WTC11 (cell line): ENCODE measurements at regions not wholly inside any gene's neighbourhood (a gene's known extent, or its start where the extent isn't known, plus 50 kb on each side); places are given as distances from the start of the nearest gene placed in this dataset.

ENCODE experiments used
- ATAC-seq: fragments of 200-7000 bp; cut with Tn5 transposase; 2 replicates; pipeline ENCODE4 v1.10.0; 2021; ENCODE audit warnings: mild to moderate bottlenecking, moderate library complexity
- CTCF ChIA-PET: fragments of 300-600 bp; sonication (Branson Sonifier 250); formaldehyde crosslinking; loops from one replicate; lab custom pipeline; 2021; ENCODE audit warnings: antibody characterized with exemption; lab: Charles Lee
- POLR2A ChIA-PET: fragments of 350-600 bp; sonication (Branson Sonifier 250); formaldehyde crosslinking; loops from one replicate; lab custom pipeline; 2021; ENCODE audit warnings: antibody characterized with exemption; lab: Charles Lee
- DNase-seq: peaks from one replicate; pipeline ENCODE4 v3.0.0; 2021; ENCODE audit warnings: low spot score
- H3K27ac Mint-ChIP-seq: 2 replicates; pipeline ENCODE4 v1.8.0; 2021; ENCODE audit warnings: mixed read lengths
- H3K27me3 Mint-ChIP-seq: 2 replicates; pipeline ENCODE4 v1.8.0; 2021; ENCODE audit warnings: low read depth, mild to moderate bottlenecking, moderate library complexity, mixed read lengths
- H3K36me3 Mint-ChIP-seq: 2 replicates; pipeline ENCODE4 v1.8.0; 2021; ENCODE audit warnings: mixed read lengths
- H3K4me1 Mint-ChIP-seq: 2 replicates; pipeline ENCODE4 v1.8.0; 2022; ENCODE audit warnings: mixed read lengths
- H3K4me3 Mint-ChIP-seq: 2 replicates; pipeline ENCODE4 v1.8.0; 2021; ENCODE audit warnings: mild to moderate bottlenecking, moderate library complexity, mixed read lengths
- H3K9me3 Mint-ChIP-seq: 2 replicates; pipeline ENCODE4 v1.8.0; 2021; ENCODE audit warnings: mixed read lengths
- ATF1 ChIP-seq: sonication (generic); formaldehyde crosslinking; IDR thresholded peaks from 2 replicates; pipeline ENCODE4 v1.8.1; 2023; ENCODE audit warnings: mild to moderate bottlenecking, moderate library complexity, missing genetic modification reagents
- ATF3 ChIP-seq: sonication (generic); formaldehyde crosslinking; conservative IDR thresholded peaks from 2 replicates; pipeline ENCODE4 v1.8.1; 2022; ENCODE audit warnings: mild to moderate bottlenecking, missing genetic modification reagents
- CREB1 ChIP-seq: sonication (generic); formaldehyde crosslinking; IDR thresholded peaks from 2 replicates; pipeline ENCODE4 v1.8.0; 2023; ENCODE audit warnings: mild to moderate bottlenecking, missing genetic modification reagents
- ELF4 ChIP-seq: sonication (generic); formaldehyde crosslinking; IDR thresholded peaks from 2 replicates; pipeline ENCODE4 v1.8.1; 2022; ENCODE audit warnings: low read depth, mild to moderate bottlenecking, moderate library complexity, missing genetic modification reagents
- ETV6 ChIP-seq: sonication (generic); formaldehyde crosslinking; IDR thresholded peaks from 2 replicates; pipeline ENCODE4 v1.8.1; 2022; ENCODE audit warnings: mild to moderate bottlenecking, missing genetic modification reagents
- FOXK1 ChIP-seq: sonication (generic); formaldehyde crosslinking; IDR thresholded peaks from 2 replicates; pipeline ENCODE4 v1.8.0; 2022; ENCODE audit warnings: mild to moderate bottlenecking, moderate library complexity, missing genetic modification reagents
- GRHL2 ChIP-seq: fragments of 250-450 bp; sonication (Bioruptor Pico); IDR thresholded peaks from 2 replicates; pipeline ENCODE4 v1.8.0; 2022; ENCODE audit warnings: mild to moderate bottlenecking, moderate library complexity; ENCODE audit not compliant: insufficient replicate concordance, severe bottlenecking
- HMGA2 ChIP-seq: fragments of 250-450 bp; sonication (Bioruptor Pico); IDR thresholded peaks from 2 replicates; pipeline ENCODE4 v1.4.0; 2021; ENCODE audit warnings: mild to moderate bottlenecking, moderate library complexity
- IRF1 ChIP-seq: sonication (generic); formaldehyde crosslinking; IDR thresholded peaks from 2 replicates; pipeline ENCODE4 v1.8.0; 2023; ENCODE audit warnings: missing genetic modification reagents
- JAZF1 ChIP-seq: fragments of 250-450 bp; sonication (Bioruptor Pico); IDR thresholded peaks from 2 replicates; pipeline ENCODE4 v1.9.0; 2021; ENCODE audit warnings: moderate library complexity, mild to moderate bottlenecking, inconsistent platforms
- MAX ChIP-seq: sonication (generic); formaldehyde crosslinking; IDR thresholded peaks from 2 replicates; pipeline ENCODE4 v1.8.0; 2022; ENCODE audit warnings: mild to moderate bottlenecking, missing genetic modification reagents
- NFE2L1 ChIP-seq: sonication (generic); formaldehyde crosslinking; IDR thresholded peaks from 2 replicates; pipeline ENCODE4 v1.8.1; 2023; ENCODE audit warnings: missing genetic modification reagents
- RORB ChIP-seq: fragments of 250-450 bp; sonication (Bioruptor Pico); IDR thresholded peaks from 2 replicates; pipeline ENCODE4 v1.9.0; 2021; ENCODE audit warnings: mild to moderate bottlenecking
- TEAD4 ChIP-seq: sonication (generic); formaldehyde crosslinking; IDR thresholded peaks from 2 replicates; pipeline ENCODE4 v1.8.0; 2022; ENCODE audit warnings: mild to moderate bottlenecking, missing genetic modification reagents
- USF1 ChIP-seq: sonication (generic); formaldehyde crosslinking; IDR thresholded peaks from 2 replicates; pipeline ENCODE4 v1.8.0; 2022; ENCODE audit warnings: mild to moderate bottlenecking, missing genetic modification reagents
- USF2 ChIP-seq: sonication (generic); formaldehyde crosslinking; IDR thresholded peaks from 2 replicates; pipeline ENCODE4 v1.8.1; 2023; ENCODE audit warnings: mild to moderate bottlenecking, missing genetic modification reagents, moderate library complexity
- ZNF671 ChIP-seq: fragments of 250-450 bp; sonication (Bioruptor Pico); IDR thresholded peaks from 2 replicates; pipeline ENCODE4 v1.8.0; 2021; ENCODE audit warnings: mild to moderate bottlenecking
- TF ChIP-seq, protein P1 (sequence below): sonication (generic); formaldehyde crosslinking; IDR thresholded peaks from 2 replicates; pipeline ENCODE4 v1.8.0; 2022; ENCODE audit warnings: mild to moderate bottlenecking, missing genetic modification reagents

DNA sequence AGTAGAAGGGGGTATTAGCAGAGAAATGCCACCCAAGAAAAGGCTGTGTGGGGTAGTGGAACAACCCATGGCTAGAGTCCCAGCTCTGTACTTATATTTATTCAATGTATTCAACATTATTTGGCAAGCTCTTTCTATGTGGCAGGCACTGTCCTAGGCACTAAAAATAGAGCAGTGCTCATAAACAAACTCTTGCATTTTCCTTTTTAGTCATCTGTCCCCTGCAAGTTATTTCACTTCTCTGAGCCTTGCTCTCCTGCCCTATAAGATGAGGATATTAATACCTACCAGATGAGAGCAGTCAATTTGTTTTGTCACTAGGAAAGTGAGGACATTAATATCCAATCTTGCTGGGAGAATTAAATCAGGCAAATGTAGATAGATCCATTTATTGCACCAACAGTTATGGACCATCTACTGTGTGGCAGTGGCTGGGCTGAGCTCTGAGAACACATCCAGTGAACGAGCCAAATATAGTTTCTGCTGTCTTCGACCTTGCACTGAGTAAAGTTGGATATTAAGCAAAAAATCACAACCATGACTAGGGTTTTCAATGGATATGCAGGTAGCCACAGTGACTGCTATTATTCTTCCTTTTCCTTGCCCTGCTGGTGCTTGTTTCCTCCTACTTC is 314.3 kb upstream of the TBX3 start (continued):
- TF ChIP-seq USF1 (CRISPR knock-in tag) (no peak), USF2 (CRISPR knock-in tag) (no peak), GRHL2 (CRISPR knock-in tag) (no peak)
- TF ChIP-seq, protein P1, sequence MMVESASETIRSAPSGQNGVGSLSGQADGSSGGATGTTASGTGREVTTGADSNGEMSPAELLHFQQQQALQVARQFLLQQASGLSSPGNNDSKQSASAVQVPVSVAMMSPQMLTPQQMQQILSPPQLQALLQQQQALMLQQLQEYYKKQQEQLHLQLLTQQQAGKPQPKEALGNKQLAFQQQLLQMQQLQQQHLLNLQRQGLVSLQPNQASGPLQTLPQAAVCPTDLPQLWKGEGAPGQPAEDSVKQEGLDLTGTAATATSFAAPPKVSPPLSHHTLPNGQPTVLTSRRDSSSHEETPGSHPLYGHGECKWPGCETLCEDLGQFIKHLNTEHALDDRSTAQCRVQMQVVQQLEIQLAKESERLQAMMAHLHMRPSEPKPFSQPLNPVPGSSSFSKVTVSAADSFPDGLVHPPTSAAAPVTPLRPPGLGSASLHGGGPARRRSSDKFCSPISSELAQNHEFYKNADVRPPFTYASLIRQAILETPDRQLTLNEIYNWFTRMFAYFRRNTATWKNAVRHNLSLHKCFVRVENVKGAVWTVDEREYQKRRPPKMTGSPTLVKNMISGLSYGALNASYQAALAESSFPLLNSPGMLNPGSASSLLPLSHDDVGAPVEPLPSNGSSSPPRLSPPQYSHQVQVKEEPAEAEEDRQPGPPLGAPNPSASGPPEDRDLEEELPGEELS (CRISPR knock-in tag), result no peak

DNA sequence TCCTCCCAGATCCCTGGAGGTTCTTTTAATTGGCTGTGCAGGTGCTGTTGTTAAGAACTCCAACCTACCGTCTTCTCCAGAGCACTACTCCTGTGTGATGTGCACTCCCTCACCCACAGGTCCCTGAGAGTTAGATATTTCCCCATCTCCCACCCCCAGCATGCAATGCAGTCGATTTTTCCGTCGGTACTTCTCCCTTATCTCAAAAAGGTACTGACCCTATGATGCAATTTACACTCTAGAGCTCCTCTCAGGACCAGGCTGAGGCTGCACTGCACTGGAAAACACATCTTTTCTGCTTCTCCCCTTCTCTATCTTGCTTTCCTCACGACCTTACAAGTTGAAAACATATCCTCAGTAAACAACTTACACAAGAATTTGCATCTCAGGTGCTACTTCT is 312.4 kb upstream of the TBX3 start:
- CTCF ChIA-PET, result interaction anchor here (0.7 kb wide), 1 partner anchor 79 kb away, joined by 3 read pairs; no protein-coding TSS in a partner anchor
- POLR2A ChIA-PET, result no interaction called here
- DNase-seq (no peak), ATAC-seq (no peak)
- Mint-ChIP-seq H3K36me3 (peaks cover 10% of the 10 kb centered on the region), H3K9me3 (peaks cover 17% of the 10 kb centered on the region), H3K27me3 (peaks cover 3% of the 10 kb centered on the region; the same call in 1 of the 2 replicates), H3K4me3 (no peak overlapping the region), H3K27ac (no peak overlapping the region), H3K4me1 (peaks cover 18% of the 10 kb centered on the region)
- TF ChIP-seq TEAD4 (CRISPR knock-in tag), result no peak
- no peak for TF ChIP-seq ATF3 (CRISPR knock-in tag)
- no peak for TF ChIP-seq CREB1 (CRISPR knock-in tag)
- TF ChIP-seq HMGA2 (CRISPR knock-in tag), result no peak
- TF ChIP-seq NFE2L1 (CRISPR knock-in tag), result no peak

GRCh38 chr12:114995891-114996290 is 311.9 kb upstream of the TBX3 start:
- ChIA-PET POLR2A (no interaction called here), CTCF (interaction anchor here (0.7 kb wide), 1 partner anchor 78 kb away, joined by 3 read pairs; no protein-coding TSS in a partner anchor)
- Mint-ChIP-seq H3K27me3 (peaks cover 3% of the 10 kb centered on the region; the same call in 1 of the 2 replicates), H3K27ac (no peak overlapping the region), H3K4me3 (no peak overlapping the region), H3K4me1 (peaks cover 18% of the 10 kb centered on the region), H3K9me3 (peaks cover 17% of the 10 kb centered on the region)
- DNase-seq, result no peak
- ATAC-seq, result no peak
- TF ChIP-seq MAX (no peak), USF1 (CRISPR knock-in tag) (no peak), HMGA2 (CRISPR knock-in tag) (no peak), ATF1 (CRISPR knock-in tag) (no peak), JAZF1 (CRISPR knock-in tag) (no peak), ELF4 (CRISPR knock-in tag) (no peak), FOXK1 (no peak), ETV6 (CRISPR knock-in tag) (no peak), RORB (CRISPR knock-in tag) (no peak), ZNF671 (no peak), IRF1 (CRISPR knock-in tag) (no peak)
- TF ChIP-seq, protein P1 (CRISPR knock-in tag), result no peak
- TF ChIP-seq, all 79 proteins: peak for 0
- peaks cover 10% of the 10 kb centered on the region for H3K36me3 Mint-ChIP-seq
